IMR-90 (cell line): ENCODE measurements at regions not wholly inside any gene's neighbourhood (a gene's known extent, or its start where the extent isn't known, plus 50 kb on each side); places are given as distances from the start of the nearest gene placed in this dataset.

Experiments used
- ATAC-seq: fragments of 200-7000 bp; cut with Tn5 transposase; 2 replicates; pipeline ENCODE4 v1.9.1; 2020; ENCODE audit warnings: low read depth, mild to moderate bottlenecking, moderate library complexity
- BruUV-seq: library from RNA; stranded (reverse); fragments of 400-500 nt; replicated peaks from 2 replicates; lab custom pipeline; 2021; lab: Mats Ljungman, UMichigan
- CTCF ChIA-PET: fragments of 300-600 bp; formaldehyde crosslinking; extraction: SDS; loops from one replicate; lab custom pipeline; 2021; ENCODE audit warnings: antibody characterized with exemption; lab: Yijun Ruan, JAX
- POLR2A ChIA-PET: fragments of 300-600 bp; sonication (Branson Sonifier 250); formaldehyde crosslinking; loops from one replicate; lab custom pipeline; 2022; ENCODE audit warnings: antibody characterized with exemption; ENCODE audit not compliant: unreplicated experiment; lab: Charles Lee
- DNase-seq: peaks from one replicate; pipeline ENCODE4 v3.0.0; 2013
- H2AFZ ChIP-seq: replicated peaks from 2 replicates; pipeline ENCODE3; 2013; ENCODE audit warnings: low read length, mild to moderate bottlenecking; ENCODE audit not compliant: poor library complexity
- H2AK5ac ChIP-seq: 2 replicates; pipeline ENCODE4 v1.6.1; 2013; ENCODE audit warnings: low read depth, low read length, inconsistent platforms
- H2AK9ac ChIP-seq: replicated peaks from 2 replicates; pipeline ENCODE3; 2013; ENCODE audit warnings: mild to moderate bottlenecking, low read depth, low read length, moderate library complexity; ENCODE audit not compliant: poor library complexity
- H2BK120ac ChIP-seq: 2 replicates; pipeline ENCODE4 v1.6.1; 2013; ENCODE audit warnings: low read depth, low read length, inconsistent platforms
- H2BK15ac ChIP-seq: 3 replicates; pipeline ENCODE4 v1.6.1; 2013; ENCODE audit warnings: low read depth, low read length, inconsistent platforms
- H2BK20ac ChIP-seq: 2 replicates; pipeline ENCODE4 v1.6.1; 2013; ENCODE audit warnings: low read depth, mild to moderate bottlenecking, inconsistent platforms, low read length, moderate library complexity
- H2BK5ac ChIP-seq: 2 replicates; pipeline ENCODE4 v1.6.1; 2013; ENCODE audit warnings: mild to moderate bottlenecking, low read depth, low read length, inconsistent platforms; ENCODE audit not compliant: poor library complexity, severe bottlenecking
- H3K14ac ChIP-seq: replicated peaks from 2 replicates; pipeline ENCODE4 v1.6.1; 2013; ENCODE audit warnings: low read depth, low read length, inconsistent platforms
- H3K18ac ChIP-seq: 2 replicates; pipeline ENCODE4 v1.6.1; 2013; ENCODE audit warnings: low read depth, low read length, control low read depth
- H3K23ac ChIP-seq: 2 replicates; pipeline ENCODE4 v1.6.1; 2013; ENCODE audit warnings: low read depth, low read length, inconsistent platforms
- H3K27ac ChIP-seq: 2 replicates; pipeline ENCODE4 v1.5.1; 2013; ENCODE audit warnings: mild to moderate bottlenecking, control low read depth, low read length; ENCODE audit not compliant: insufficient read depth
- H3K27me3 ChIP-seq: 2 replicates; pipeline ENCODE4 v1.6.1; 2013; ENCODE audit warnings: low read length; ENCODE audit not compliant: control insufficient read depth, insufficient read depth
- H3K36me3 ChIP-seq: 2 replicates; pipeline ENCODE4 v1.6.1; 2013; ENCODE audit warnings: low read length, mixed read lengths; ENCODE audit not compliant: control insufficient read depth, insufficient read depth
- H3K4ac ChIP-seq: 2 replicates; pipeline ENCODE4 v1.6.1; 2013; ENCODE audit warnings: low read depth, low read length, inconsistent platforms
- H3K4me1 ChIP-seq: 2 replicates; pipeline ENCODE4 v1.6.1; 2013; ENCODE audit warnings: low read length, mixed read lengths; ENCODE audit not compliant: control insufficient read depth, insufficient read depth
- H3K4me2 ChIP-seq: 2 replicates; pipeline ENCODE4 v1.6.1; 2013; ENCODE audit warnings: low read depth, mild to moderate bottlenecking, control low read depth, low read length, moderate library complexity
- H3K4me3 ChIP-seq: 2 replicates; pipeline ENCODE4 v1.5.1; 2013; ENCODE audit warnings: low read depth, mild to moderate bottlenecking, control low read depth, low read length, moderate library complexity; ENCODE audit not compliant: insufficient read depth
- H3K56ac ChIP-seq: 2 replicates; pipeline ENCODE4 v1.6.1; 2013; ENCODE audit warnings: low read length, inconsistent platforms; ENCODE audit not compliant: insufficient read depth; ENCODE audit errors: extremely low read depth
- H3K79me1 ChIP-seq, 2 experiments: 2 replicates each; pipeline ENCODE4 v1.6.1; 2013; ENCODE audit warnings: low read length in 2 of 2, inconsistent platforms in 1 of 2, low read depth in 1 of 2
- H3K9ac ChIP-seq: 2 replicates; pipeline ENCODE4 v1.6.1; 2013; ENCODE audit warnings: low read depth, low read length, control low read depth
- H3K9me1 ChIP-seq: 2 replicates; pipeline ENCODE4 v1.6.1; 2013; ENCODE audit warnings: low read length, inconsistent platforms; ENCODE audit not compliant: insufficient read depth
- H3K9me3 ChIP-seq: 2 replicates; pipeline ENCODE4 v1.6.1; 2013; ENCODE audit warnings: low read length; ENCODE audit not compliant: control insufficient read depth, insufficient read depth
- H4K20me1 ChIP-seq: 2 replicates; pipeline ENCODE4 v1.6.1; 2013; ENCODE audit warnings: low read length, inconsistent platforms; ENCODE audit not compliant: insufficient read depth
- H4K5ac ChIP-seq: 2 replicates; pipeline ENCODE4 v1.6.1; 2013; ENCODE audit warnings: mild to moderate bottlenecking, low read depth, low read length, control low read depth
- H4K8ac ChIP-seq, 2 experiments: 2 replicates each; pipeline ENCODE4 v1.6.1; 2013; ENCODE audit warnings: low read depth in 2 of 2, low read length in 2 of 2, control low read depth in 1 of 2, inconsistent platforms in 1 of 2
- H4K91ac ChIP-seq: 2 replicates; pipeline ENCODE4 v1.6.1; 2013; ENCODE audit warnings: low read depth, low read length, inconsistent platforms; ENCODE audit not compliant: insufficient read depth
- BHLHE40 ChIP-seq: fragments of 150-350 bp; IDR thresholded peaks from 2 replicates; pipeline ENCODE4 v1.6.1; 2016; ENCODE audit warnings: mild to moderate bottlenecking, low read depth, low read length
- CEBPB ChIP-seq: IDR thresholded peaks from 2 replicates; pipeline ENCODE4 v1.6.1; 2012; ENCODE audit warnings: low read depth, low read length, improper control_type of control experiment
- CHD1 ChIP-seq: IDR thresholded peaks from 2 replicates; pipeline ENCODE4 v1.6.1; 2012; ENCODE audit warnings: low read depth, low read length, improper control_type of control experiment
- CTCF ChIP-seq: conservative IDR thresholded peaks from 2 replicates; pipeline ENCODE4 v1.5.1; 2012; ENCODE audit warnings: mild to moderate bottlenecking, low read depth, low read length, improper control_type of control experiment
- ELK1 ChIP-seq: fragments of 150-350 bp; IDR thresholded peaks from 2 replicates; pipeline ENCODE4 v1.6.1; 2016; ENCODE audit warnings: low read depth, mild to moderate bottlenecking, low read length, moderate library complexity, borderline replicate concordance
- FOS ChIP-seq: fragments of 150-350 bp; IDR thresholded peaks from 2 replicates; pipeline ENCODE4 v1.6.1; 2016; ENCODE audit warnings: low read depth, low read length
- MAFK ChIP-seq: IDR thresholded peaks from 2 replicates; pipeline ENCODE4 v1.6.1; 2012; ENCODE audit warnings: low read depth, low read length, improper control_type of control experiment
- MAZ ChIP-seq: IDR thresholded peaks from 2 replicates; pipeline ENCODE4 v1.6.1; 2012; ENCODE audit warnings: low read depth, mild to moderate bottlenecking, low read length, improper control_type of control experiment, moderate library complexity, borderline replicate concordance
- MXI1 ChIP-seq: IDR thresholded peaks from 2 replicates; pipeline ENCODE4 v1.6.1; 2012; ENCODE audit warnings: low read depth, mild to moderate bottlenecking, low read length, moderate library complexity, borderline replicate concordance
- NFE2L2 ChIP-seq: fragments of 150-350 bp; IDR thresholded peaks from 2 replicates; pipeline ENCODE4 v1.6.1; 2016; ENCODE audit warnings: low read depth, mild to moderate bottlenecking, low read length
- POLR2A ChIP-seq: IDR thresholded peaks from 2 replicates; pipeline ENCODE4 v1.6.1; 2012; ENCODE audit warnings: mild to moderate bottlenecking, low read depth, low read length
- RAD21 ChIP-seq: IDR thresholded peaks from 2 replicates; pipeline ENCODE4 v1.6.1; 2012; ENCODE audit warnings: low read length, improper control_type of control experiment
- RCOR1 ChIP-seq: IDR thresholded peaks from 2 replicates; pipeline ENCODE4 v1.6.1; 2012; ENCODE audit warnings: mild to moderate bottlenecking, low read length, improper control_type of control experiment; ENCODE audit not compliant: insufficient replicate concordance
- RFX5 ChIP-seq: IDR thresholded peaks from 2 replicates; pipeline ENCODE4 v1.8.0; 2012; ENCODE audit warnings: low read depth, mild to moderate bottlenecking, low read length, moderate library complexity
- SMC3 ChIP-seq: fragments of 150-350 bp; IDR thresholded peaks from 2 replicates; pipeline ENCODE4 v1.6.1; 2016; ENCODE audit warnings: low read depth, mild to moderate bottlenecking, antibody characterized with exemption, low read length, moderate library complexity
- dilution Hi-C: fragments of 300-500 bp; cut with HindIII; formaldehyde crosslinking; loops from one replicate; pipeline ENCODE4 v1.14.3; 2018; ENCODE audit warnings: low sequenced_read_pairs; ENCODE audit not compliant: unreplicated experiment
- in situ Hi-C: fragments of 300-500 bp; cut with MboI; formaldehyde crosslinking; loops from 3 replicates; pipeline ENCODE4 v1.14.3; 2019; ENCODE audit warnings: low sequenced_read_pairs, inconsistent platforms, mixed read lengths
- intact Hi-C: fragments of 100-400 bp; cut with micrococcal nuclease; formaldehyde crosslinking; loops from 2 replicates; pipeline ENCODE4 v1.10.0; 2022
- TF ChIP-seq, protein P1 (sequence below): fragments of 150-350 bp; IDR thresholded peaks from 2 replicates; pipeline ENCODE4 v1.6.1; 2017; ENCODE audit warnings: mild to moderate bottlenecking, antibody characterized with exemption, low read length, low read depth

GRCh38 chr4:24330573-24330972 lies 253.8 kb downstream of the DHX15 start:
- H3K4ac ChIP-seq = no peak overlapping the region
- no peaks in the 10 kb centered on the region for H3K36me3 ChIP-seq
- no peak overlapping the region for H3K27ac ChIP-seq
- H2BK15ac ChIP-seq = no peak overlapping the region
- dilution Hi-C loops = no loop called here
- H4K8ac ChIP-seq = no peak overlapping the region
- in situ Hi-C loops = no loop called here
- H3K9ac ChIP-seq = no peak overlapping the region
- no peak overlapping the region for H4K5ac ChIP-seq
- ATAC-seq (no peak), DNase-seq (no peak)
- H3K23ac ChIP-seq = no peak overlapping the region
- H4K20me1 ChIP-seq = no peaks in the 10 kb centered on the region
- H2AK9ac ChIP-seq = no peak overlapping the region
- H3K56ac ChIP-seq = no peak overlapping the region
- intact Hi-C loops = no loop called here
- POLR2A ChIA-PET = no interaction called here
- H3K4me2 ChIP-seq = no peak overlapping the region
- no peak overlapping the region for H2AFZ ChIP-seq
- no peak overlapping the region for H2BK120ac ChIP-seq
- no peak overlapping the region for H2AK5ac ChIP-seq
- H2BK5ac ChIP-seq = no peak overlapping the region
- no peaks in the 10 kb centered on the region for H3K79me1 ChIP-seq
- no peak overlapping the region for H3K18ac ChIP-seq
- no peak overlapping the region for H4K91ac ChIP-seq
- H3K14ac ChIP-seq = no peak overlapping the region
- H3K27me3 ChIP-seq = peaks cover 2% of the 10 kb centered on the region
- no TSS peak for BruUV-seq
- H3K9me3 ChIP-seq = no peaks in the 10 kb centered on the region
- H3K4me3 ChIP-seq = no peak overlapping the region
- H2BK20ac ChIP-seq = no peak overlapping the region
- no peaks in the 10 kb centered on the region for H3K4me1 ChIP-seq
- CTCF ChIA-PET = no interaction called here
- no peaks in the 10 kb centered on the region for H3K9me1 ChIP-seq
- TF ChIP-seq MAZ = no peak
- TF ChIP-seq POLR2A = no peak
- TF ChIP-seq CHD1 = no peak
- TF ChIP-seq NFE2L2 = no peak
- TF ChIP-seq, protein P1, sequence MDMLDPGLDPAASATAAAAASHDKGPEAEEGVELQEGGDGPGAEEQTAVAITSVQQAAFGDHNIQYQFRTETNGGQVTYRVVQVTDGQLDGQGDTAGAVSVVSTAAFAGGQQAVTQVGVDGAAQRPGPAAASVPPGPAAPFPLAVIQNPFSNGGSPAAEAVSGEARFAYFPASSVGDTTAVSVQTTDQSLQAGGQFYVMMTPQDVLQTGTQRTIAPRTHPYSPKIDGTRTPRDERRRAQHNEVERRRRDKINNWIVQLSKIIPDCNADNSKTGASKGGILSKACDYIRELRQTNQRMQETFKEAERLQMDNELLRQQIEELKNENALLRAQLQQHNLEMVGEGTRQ = no peak
- TF ChIP-seq RCOR1 = no peak
- no peak for TF ChIP-seq BHLHE40
- TF ChIP-seq CEBPB = no peak
- no peak for TF ChIP-seq ELK1
- TF ChIP-seq SMC3 = no peak
- TF ChIP-seq MXI1 = no peak
- TF ChIP-seq RFX5 = no peak
- no peak for TF ChIP-seq CTCF
- no peak for TF ChIP-seq FOS
- TF ChIP-seq RAD21 = no peak
- no peak for TF ChIP-seq MAFK
